ENCODE measurements at regions not wholly inside any gene's neighbourhood (a gene's known extent, or its start where the extent isn't known, plus 50 kb on each side); places are given as distances from the start of the nearest gene placed in this dataset.

DNA sequence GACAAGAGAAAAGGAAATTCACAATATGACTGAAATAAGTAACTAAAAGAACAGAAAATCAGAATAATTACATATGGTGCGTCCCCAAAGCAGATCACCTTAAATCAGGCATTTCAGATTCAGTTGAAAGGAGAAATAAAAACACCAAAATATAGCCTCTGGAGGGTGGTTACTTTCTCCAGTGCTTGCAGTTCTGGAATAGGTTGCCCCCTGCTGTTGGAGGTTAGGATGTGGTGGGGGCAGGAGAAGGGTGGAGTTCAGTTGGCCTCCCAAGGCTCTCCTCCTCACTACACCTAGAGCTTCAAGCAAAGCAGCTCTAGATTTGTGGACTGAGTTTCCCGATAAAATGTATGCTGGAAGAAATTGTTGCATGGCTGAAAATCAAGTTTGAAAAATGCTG, 338.2 kb upstream of the TLE4 start:
- no peaks in the 10 kb centered on the region for H3K36me3 Mint-ChIP-seq
- WGBS (ENCODE audit: insufficient coverage), result no CpG with 5 or more reads among the region's 2 CpGs
- Histone ChIP-seq H3K4me3 (replicated peaks in 1 of 3; ENCODE audit: low read depth in 2 of 3, low read length in 3 of 3) (no peak overlapping the region), H3K9ac (ENCODE audit: insufficient read depth, low read length, poor library complexity, severe bottlenecking) (no peak overlapping the region), H4K20me1 (ENCODE audit: insufficient read depth, low read length) (no peaks in the 10 kb centered on the region), H3K9me3 (replicated peaks in 1 of 2; ENCODE audit: control insufficient read depth in 1 of 2, insufficient read depth in 1 of 2, low read length in 2 of 2) (peaks cover 0 to 4% of the 10 kb centered on the region in 2 donors), H3K27ac (ENCODE audit: low read depth in 1 of 2, low read length in 2 of 2) (no peak overlapping the region), H3K79me2 (ENCODE audit: insufficient read depth, low read length) (no peaks in the 10 kb centered on the region), H3K27me3 (ENCODE audit: control insufficient read depth in 2 of 2, insufficient read depth in 2 of 2, low read length in 2 of 2) (no peaks in the 10 kb centered on the region), H3K36me3 (replicated peaks in 1 of 2; ENCODE audit: control insufficient read depth in 1 of 2, insufficient read depth in 2 of 2, low read length in 2 of 2) (no peaks in the 10 kb centered on the region), H3K4me1 (ENCODE audit: control insufficient read depth in 1 of 2, insufficient read depth in 2 of 2, low read length in 2 of 2) (peaks cover 20 to 22% of the 10 kb centered on the region in 2 donors), H3K4me2 (replicated peaks; ENCODE audit: extremely low read depth, low read length, poor library complexity, severe bottlenecking) (no peak overlapping the region), H2AFZ (ENCODE audit: insufficient read depth, low read depth, low read length, poor library complexity, severe bottlenecking) (no peak overlapping the region)
- no peak overlapping the region for H3K27ac Mint-ChIP-seq
- intact Hi-C loops (cut with micrococcal nuclease), result no loop called here
- peaks cover 24% of the 10 kb centered on the region for H3K4me1 Mint-ChIP-seq
- no peak for DNase-seq
- H3K27me3 Mint-ChIP-seq (ENCODE audit: low read depth in 3 of 3), result peaks cover 0 to 1% (median 1%) of the 10 kb centered on the region in 3 donors
- no peak overlapping the region for H3K4me3 Mint-ChIP-seq
- peaks cover 0 to 16% (median 6%) of the 10 kb centered on the region in 7 donors for H3K9me3 Mint-ChIP-seq
- TF ChIP-seq, protein P1, sequence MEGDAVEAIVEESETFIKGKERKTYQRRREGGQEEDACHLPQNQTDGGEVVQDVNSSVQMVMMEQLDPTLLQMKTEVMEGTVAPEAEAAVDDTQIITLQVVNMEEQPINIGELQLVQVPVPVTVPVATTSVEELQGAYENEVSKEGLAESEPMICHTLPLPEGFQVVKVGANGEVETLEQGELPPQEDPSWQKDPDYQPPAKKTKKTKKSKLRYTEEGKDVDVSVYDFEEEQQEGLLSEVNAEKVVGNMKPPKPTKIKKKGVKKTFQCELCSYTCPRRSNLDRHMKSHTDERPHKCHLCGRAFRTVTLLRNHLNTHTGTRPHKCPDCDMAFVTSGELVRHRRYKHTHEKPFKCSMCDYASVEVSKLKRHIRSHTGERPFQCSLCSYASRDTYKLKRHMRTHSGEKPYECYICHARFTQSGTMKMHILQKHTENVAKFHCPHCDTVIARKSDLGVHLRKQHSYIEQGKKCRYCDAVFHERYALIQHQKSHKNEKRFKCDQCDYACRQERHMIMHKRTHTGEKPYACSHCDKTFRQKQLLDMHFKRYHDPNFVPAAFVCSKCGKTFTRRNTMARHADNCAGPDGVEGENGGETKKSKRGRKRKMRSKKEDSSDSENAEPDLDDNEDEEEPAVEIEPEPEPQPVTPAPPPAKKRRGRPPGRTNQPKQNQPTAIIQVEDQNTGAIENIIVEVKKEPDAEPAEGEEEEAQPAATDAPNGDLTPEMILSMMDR (IDR thresholded peaks at IDR 0.05), result no peak

DNA sequence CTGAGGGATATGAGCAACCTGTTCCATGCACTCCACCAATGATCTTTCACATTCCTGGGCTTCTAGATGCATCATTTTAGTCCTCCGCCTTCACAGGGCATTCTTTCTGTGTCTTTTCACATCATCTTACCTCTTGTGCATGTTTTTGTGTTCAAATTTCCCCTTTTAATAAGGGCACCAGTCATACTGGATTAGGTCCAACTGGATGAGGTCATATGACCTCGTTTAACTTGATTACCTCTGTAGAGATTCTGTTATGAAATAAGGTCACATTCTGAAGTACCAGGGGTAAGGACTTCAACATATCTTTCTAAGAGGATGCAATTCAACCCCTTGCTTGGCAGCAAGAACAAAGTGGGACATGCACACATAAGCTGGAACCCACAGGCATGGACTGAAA, 335.3 kb upstream of the TLE4 start:
- no peak for DNase-seq
- Histone ChIP-seq H2AFZ (ENCODE audit: insufficient read depth, low read depth, low read length, poor library complexity, severe bottlenecking) (no peak overlapping the region), H3K4me1 (ENCODE audit: control insufficient read depth in 1 of 2, insufficient read depth in 2 of 2, low read length in 2 of 2) (peaks cover 20 to 24% of the 10 kb centered on the region in 2 donors), H3K27me3 (ENCODE audit: control insufficient read depth in 2 of 2, insufficient read depth in 2 of 2, low read length in 2 of 2) (no peaks in the 10 kb centered on the region), H3K9me3 (replicated peaks in 1 of 2; ENCODE audit: control insufficient read depth in 1 of 2, insufficient read depth in 1 of 2, low read length in 2 of 2) (peaks cover 0 to 4% of the 10 kb centered on the region in 2 donors), H3K79me2 (ENCODE audit: insufficient read depth, low read length) (no peaks in the 10 kb centered on the region), H3K9ac (ENCODE audit: insufficient read depth, low read length, poor library complexity, severe bottlenecking) (no peak overlapping the region), H3K4me3 (replicated peaks in 1 of 3; ENCODE audit: low read depth in 2 of 3, low read length in 3 of 3) (no peak overlapping the region), H3K27ac (ENCODE audit: low read depth in 1 of 2, low read length in 2 of 2) (no peak overlapping the region), H3K36me3 (replicated peaks in 1 of 2; ENCODE audit: control insufficient read depth in 1 of 2, insufficient read depth in 2 of 2, low read length in 2 of 2) (no peaks in the 10 kb centered on the region), H3K4me2 (replicated peaks; ENCODE audit: extremely low read depth, low read length, poor library complexity, severe bottlenecking) (no peak overlapping the region), H4K20me1 (ENCODE audit: insufficient read depth, low read length) (no peaks in the 10 kb centered on the region)
- Mint-ChIP-seq H3K27ac (no peak overlapping the region), H3K4me1 (peaks cover 37% of the 10 kb centered on the region), H3K36me3 (no peaks in the 10 kb centered on the region), H3K4me3 (no peak overlapping the region), H3K27me3 (ENCODE audit: low read depth in 3 of 3) (peaks cover 0 to 1% (median 1%) of the 10 kb centered on the region in 3 donors), H3K9me3 (peaks cover 0 to 12% (median 6%) of the 10 kb centered on the region in 7 donors)
- intact Hi-C loops (cut with micrococcal nuclease), result no loop called here
- TF ChIP-seq, protein P1 (IDR thresholded peaks at IDR 0.05), result no peak
- 100% methylated on average over 1 of the region's 2 CpGs for WGBS (ENCODE audit: insufficient coverage)

All from CD14-positive monocyte (primary cell).